Cardiac fibroblast (primary cell): ENCODE measurements at regions not wholly inside any gene's neighbourhood (a gene's known extent, or its start where the extent isn't known, plus 50 kb on each side); places are given as distances from the start of the nearest gene placed in this dataset.
"Not testable (repeated sequence)": the region's sequence is repeated elsewhere in the genome, so short reads cannot be mapped to it uniquely, and the experiment has no call there.

Experiments
- DNase-seq, 2 donors: peaks; one replicate each; pipeline versions ENCODE4 v3.0.0 to v3.0.0-alpha.2; 2010; ENCODE audit warnings: low read depth in 2 of 2
- H3K4me3 ChIP-seq, 2 donors: replicated peaks in 1 of 2; 1 replicate in 1 of 2; 2 replicates in 1 of 2; pipeline ENCODE4 v1.5.1; 2011; ENCODE audit warnings: low read depth in 2 of 2, low read length in 2 of 2, mild to moderate bottlenecking in 2 of 2, moderate library complexity in 1 of 2
- CTCF ChIP-seq: IDR thresholded peaks from one replicate; pipeline ENCODE4 v1.5.1; 2011; ENCODE audit warnings: low read depth, mild to moderate bottlenecking, low read length, inconsistent platforms

- TF ChIP-seq CTCF = no peak
- no peak for DNase-seq
- no peak overlapping the region for H3K4me3 ChIP-seq
Observed at GRCh38 chr14:87254331-87254874, 738.6 kb downstream of the GALC start.

- not testable (repeated sequence) for DNase-seq, H3K4me3 ChIP-seq
Observed at GRCh38 chr14:87253791-87254190, 739.2 kb downstream of the GALC start.

- no peak for TF ChIP-seq CTCF
- no peak for DNase-seq
- no peak overlapping the region for H3K4me3 ChIP-seq
Observed at GRCh38 chr14:87252103-87252502, 740.9 kb downstream of the GALC start.

GRCh38 chr14:87251011-87251410 is 742.0 kb downstream of the GALC start:
- no peak for TF ChIP-seq CTCF

GRCh38 chr14:87241018-87241768 is 751.8 kb downstream of the GALC start:
- DNase-seq = no peak
- no peak overlapping the region for H3K4me3 ChIP-seq
- no peak for TF ChIP-seq CTCF

More at GRCh38 chr14:87251011-87251410, 742.0 kb downstream of the GALC start:
- no peak overlapping the region for H3K4me3 ChIP-seq
- DNase-seq = no peak

- DNase-seq, H3K4me3 ChIP-seq: not testable (repeated sequence)
Observed at GRCh38 chr14:87240319-87240718, 752.7 kb downstream of the GALC start.

- no peak for TF ChIP-seq CTCF
- no peak overlapping the region for H3K4me3 ChIP-seq
- DNase-seq = no peak
Observed at GRCh38 chr14:87233806-87234384, 759.1 kb downstream of the GALC start.

GRCh38 chr14:87233266-87233665 is 759.7 kb downstream of the GALC start:
- no peak for DNase-seq

More at GRCh38 chr14:87233266-87233665, 759.7 kb downstream of the GALC start:
- no peak overlapping the region for H3K4me3 ChIP-seq
- no peak for TF ChIP-seq CTCF
